ENCODE measurements at regions not wholly inside any gene's neighbourhood (a gene's known extent, or its start where the extent isn't known, plus 50 kb on each side); places are given as distances from the start of the nearest gene placed in this dataset.

- TF ChIP-seq CTCF (IDR thresholded peaks at IDR 0.05) (no peak), ZFX (IDR thresholded peaks at IDR 0.05; ENCODE audit: borderline replicate concordance) (no peak)
Observed at GRCh38 chr12:59401862-59402261, 194.0 kb upstream of the SLC16A7 start.

Data from 22Rv1 (cell line).